H1 (cell line): ENCODE measurements at regions not wholly inside any gene's neighbourhood (a gene's known extent, or its start where the extent isn't known, plus 50 kb on each side); places are given as distances from the start of the nearest gene placed in this dataset.

Experiments
- CTCF ChIA-PET: fragments of 300-600 bp; sonication (Branson Sonifier 250); formaldehyde crosslinking; loops from one replicate; lab custom pipeline; 2021; ENCODE audit not compliant: partially characterized antibody; lab: Charles Lee
- POLR2A ChIA-PET: fragments of 300-600 bp; sonication (Branson Sonifier 250); formaldehyde crosslinking; loops from one replicate; lab custom pipeline; 2021; ENCODE audit warnings: inconsistent platforms; ENCODE audit not compliant: partially characterized antibody; lab: Charles Lee
- DNase-seq, 2 experiments: peaks; one replicate each; pipeline versions ENCODE4 v3.0.0 to v3.0.0-alpha.2; 2010 to 2022; ENCODE audit warnings: low spot score in 2 of 2, low read depth in 1 of 2, mixed read lengths in 1 of 2
- FAIRE-seq: peaks from 2 replicates; lab custom pipeline; 2011; peaks lifted over from hg19 to GRCh38; lab: Jason Lieb, UNC
- H2AFZ ChIP-seq: 2 replicates; pipeline ENCODE4 v1.8.1; 2012; ENCODE audit warnings: low read length, inconsistent platforms
- H2AK5ac ChIP-seq: 2 replicates; pipeline ENCODE4 v1.6.1; 2013; ENCODE audit warnings: low read depth, low read length
- H2BK120ac ChIP-seq: replicated peaks from 2 replicates; pipeline ENCODE3; 2013; ENCODE audit warnings: low read depth, low read length, inconsistent platforms
- H2BK12ac ChIP-seq: 2 replicates; pipeline ENCODE4 v1.6.1; 2013; ENCODE audit warnings: low read depth, low read length
- H2BK15ac ChIP-seq: 2 replicates; pipeline ENCODE4 v1.6.1; 2013; ENCODE audit warnings: low read length
- H2BK20ac ChIP-seq: 2 replicates; pipeline ENCODE4 v1.6.1; 2013; ENCODE audit warnings: low read length
- H2BK5ac ChIP-seq: 2 replicates; pipeline ENCODE4 v1.6.1; 2013; ENCODE audit warnings: low read depth, low read length
- H3K14ac ChIP-seq: 2 replicates; pipeline ENCODE4 v1.6.1; 2013; ENCODE audit warnings: inconsistent platforms; ENCODE audit not compliant: insufficient read length
- H3K18ac ChIP-seq: 2 replicates; pipeline ENCODE4 v1.6.1; 2013; ENCODE audit warnings: low read length; ENCODE audit errors: extremely low read depth
- H3K23ac ChIP-seq: 2 replicates; pipeline ENCODE4 v1.6.1; 2013; ENCODE audit warnings: inconsistent platforms; ENCODE audit not compliant: insufficient read length
- H3K23me2 ChIP-seq: 2 replicates; pipeline ENCODE4 v1.6.1; 2013; ENCODE audit warnings: low read depth, low read length
- H3K27ac ChIP-seq: 2 replicates; pipeline ENCODE4 v1.6.1; 2011; ENCODE audit warnings: low read depth, low read length, inconsistent platforms
- H3K27me3 ChIP-seq, 4 experiments: replicated peaks in 1 of 4; 1 replicate in 1 of 4; 2 replicates in 3 of 4; pipeline versions ENCODE4 v1.6.1 to v1.8.1; 2011 to 2013; ENCODE audit warnings: low read length in 3 of 4, mild to moderate bottlenecking in 3 of 4, inconsistent platforms in 2 of 4, mixed read lengths in 2 of 4, moderate library complexity in 1 of 4; ENCODE audit not compliant: control insufficient read depth in 3 of 4, insufficient read depth in 3 of 4; ENCODE audit errors: extremely low read depth in 1 of 4
- H3K36me3 ChIP-seq, 4 experiments: 2 replicates each; pipeline versions ENCODE4 v1.6.1 to v1.8.1; 2011 to 2013; ENCODE audit warnings: mild to moderate bottlenecking in 4 of 4, low read length in 3 of 4, moderate library complexity in 2 of 4, control low read depth in 1 of 4, inconsistent platforms in 1 of 4; ENCODE audit not compliant: insufficient read depth in 4 of 4, control insufficient read depth in 2 of 4
- H3K4ac ChIP-seq: replicated peaks from 2 replicates; pipeline ENCODE3; 2013; ENCODE audit warnings: low read length, low read depth, mixed read lengths, inconsistent platforms; ENCODE audit not compliant: insufficient read length
- H3K4me1 ChIP-seq, 4 experiments: replicated peaks in 1 of 4; 1 replicate in 1 of 4; 2 replicates in 3 of 4; pipeline versions ENCODE4 v1.6.1 to v1.8.1; 2011 to 2013; ENCODE audit warnings: low read length in 3 of 4, inconsistent platforms in 2 of 4, mixed read lengths in 1 of 4; ENCODE audit not compliant: insufficient read depth in 4 of 4, control insufficient read depth in 3 of 4
- H3K4me2 ChIP-seq, 2 experiments: 2 replicates each; pipeline versions ENCODE4 v1.6.1 to v1.8.1; 2011 to 2013; ENCODE audit warnings: low read depth in 2 of 2, low read length in 2 of 2, control low read depth in 1 of 2, inconsistent platforms in 1 of 2, mild to moderate bottlenecking in 1 of 2; ENCODE audit not compliant: insufficient read depth in 1 of 2
- H3K4me3 ChIP-seq, 4 experiments: fragments of 200-600, 300-600 bp in 1 of 4; sonication (generic), shearing (Covaris generic), sonication (Bioruptor Twin) in 1 of 4; 2 replicates each; pipeline versions ENCODE4 v1.5.1 to v1.8.1; 2011 to 2016; ENCODE audit warnings: low read length in 4 of 4, low read depth in 3 of 4, control low read depth in 2 of 4, inconsistent platforms in 2 of 4, mild to moderate bottlenecking in 2 of 4, mixed read lengths in 1 of 4, moderate library complexity in 1 of 4; ENCODE audit not compliant: insufficient read depth in 2 of 4; ENCODE audit errors: extremely low read depth in 1 of 4
- H3K56ac ChIP-seq: replicated peaks from 2 replicates; pipeline ENCODE3; 2013; ENCODE audit warnings: low read depth, mild to moderate bottlenecking, mixed read lengths, low read length, inconsistent platforms; ENCODE audit not compliant: insufficient read length
- H3K79me1 ChIP-seq: 2 replicates; pipeline ENCODE4 v1.6.1; 2013; ENCODE audit warnings: low read depth, low read length, control low read depth
- H3K79me2 ChIP-seq, 2 experiments: 2 replicates each; pipeline versions ENCODE4 v1.6.1 to v1.8.1; 2012 to 2013; ENCODE audit warnings: low read length in 2 of 2, mild to moderate bottlenecking in 2 of 2, inconsistent platforms in 1 of 2; ENCODE audit not compliant: insufficient read depth in 2 of 2, control insufficient read depth in 1 of 2
- H3K9ac ChIP-seq, 4 experiments: replicated peaks in 1 of 4; 1 replicate in 1 of 4; 2 replicates in 3 of 4; pipeline versions ENCODE4 v1.6.1 to v1.8.1; 2011 to 2013; ENCODE audit warnings: low read depth in 3 of 4, low read length in 3 of 4, control low read depth in 2 of 4, mild to moderate bottlenecking in 2 of 4, moderate library complexity in 2 of 4, inconsistent platforms in 1 of 4; ENCODE audit errors: extremely low read depth in 1 of 4
- H3K9me3 ChIP-seq, 2 experiments: 2 replicates each; pipeline versions ENCODE4 v1.6.1 to v1.8.1; 2012 to 2013; ENCODE audit warnings: mild to moderate bottlenecking in 2 of 2, moderate library complexity in 2 of 2, control low read depth in 1 of 2, inconsistent platforms in 1 of 2, low read depth in 1 of 2, low read length in 1 of 2, mixed read lengths in 1 of 2; ENCODE audit not compliant: insufficient read depth in 2 of 2
- H4K20me1 ChIP-seq, 2 experiments: replicated peaks in 1 of 2; 2 replicates each; pipeline versions ENCODE3 to v1.8.1; 2011 to 2013; ENCODE audit warnings: inconsistent platforms in 2 of 2, low read length in 2 of 2, mild to moderate bottlenecking in 1 of 2; ENCODE audit not compliant: insufficient read depth in 2 of 2, control insufficient read depth in 1 of 2
- H4K5ac ChIP-seq: 2 replicates; pipeline ENCODE4 v1.6.1; 2013; ENCODE audit warnings: low read length, low read depth, mixed read lengths, inconsistent platforms; ENCODE audit not compliant: insufficient read length
- H4K8ac ChIP-seq: 2 replicates; pipeline ENCODE4 v1.8.0; 2013; ENCODE audit warnings: mild to moderate bottlenecking, moderate library complexity, low read length, inconsistent platforms; ENCODE audit not compliant: insufficient read depth; ENCODE audit errors: extremely low read depth
- H4K91ac ChIP-seq: replicated peaks from 2 replicates; pipeline ENCODE3; 2013; ENCODE audit warnings: low read length, mixed read lengths, inconsistent platforms; ENCODE audit not compliant: insufficient read length
- BACH1 ChIP-seq: IDR thresholded peaks from 2 replicates; pipeline ENCODE4 v1.6.1; 2012; ENCODE audit warnings: low read length, improper control_type of control experiment
- KDM1A ChIP-seq: fragments of 200-600, 300-600 bp; sonication (generic); IDR thresholded peaks from 2 replicates; pipeline ENCODE4 v1.7.1; 2016; ENCODE audit warnings: mild to moderate bottlenecking, low read length, borderline replicate concordance
- MAFK ChIP-seq: IDR thresholded peaks from 2 replicates; pipeline ENCODE4 v1.6.1; 2012; ENCODE audit warnings: low read depth, mild to moderate bottlenecking, improper control_type of control experiment, low read length
- POLR2A ChIP-seq, 2 experiments: IDR thresholded peaks; 1 replicate in 1 of 2; 2 replicates in 1 of 2; pipeline ENCODE4 v1.6.1; 2011; ENCODE audit warnings: low read depth in 2 of 2, low read length in 2 of 2, mild to moderate bottlenecking in 2 of 2; ENCODE audit errors: control extremely low read depth in 1 of 2
- RXRA ChIP-seq: IDR thresholded peaks from 2 replicates; pipeline ENCODE4 v1.6.1; 2011; ENCODE audit warnings: low read depth, mild to moderate bottlenecking, low read length, moderate library complexity; ENCODE audit not compliant: insufficient read depth
- WGBS, 2 experiments: shearing (Covaris generic) in 1 of 2; methylation state at CpG; one replicate each; pipeline versions ENCODE4 v1.1.6 to v1.1.7; 2013 to 2015; ENCODE audit warnings: low lambda C conversion rate in 2 of 2, mixed read lengths in 2 of 2, inconsistent platforms in 1 of 2, low coverage in 1 of 2, missing lambda C conversion rate in 1 of 2; ENCODE audit not compliant: insufficient replicate concordance in 2 of 2, insufficient coverage in 1 of 2, insufficient read length in 1 of 2; ENCODE audit errors: extremely low coverage in 1 of 2, missing lambda C conversion rate in 1 of 2; 5-methylcytosine and 5-hydroxymethylcytosine counted together

- Histone ChIP-seq H3K9ac (no peak overlapping the region; a peak in 1 of 7 replicates), H4K5ac (no peak overlapping the region), H4K20me1 (no peaks in the 10 kb centered on the region), H3K14ac (no peak overlapping the region), H3K27me3 (no peaks in the 10 kb centered on the region; a peak in 1 of 7 replicates), H3K4me2 (no peak overlapping the region; a peak in 1 of 4 replicates), H2AK5ac (no peak overlapping the region), H2BK20ac (no peak overlapping the region), H3K18ac (no peak overlapping the region), H3K79me2 (no peaks in the 10 kb centered on the region), H2AFZ (peak overlapping the region; percentile 76; the same call in 1 of the 2 replicates), H3K79me1 (no peaks in the 10 kb centered on the region), H3K56ac (no peak overlapping the region), H2BK12ac (no peak overlapping the region), H4K8ac (no peak overlapping the region), H3K4ac (no peak overlapping the region), H2BK5ac (no peak overlapping the region), H3K23me2 (no peaks in the 10 kb centered on the region), H2BK120ac (no peak overlapping the region), H3K27ac (no peak overlapping the region), H3K4me1 (peaks cover 2 to 9% (median 4%) of the 10 kb centered on the region in 4 experiments; a peak in 4 of 7 replicates), H3K9me3 (peaks cover 0 to 3% of the 10 kb centered on the region in 2 experiments; a peak in 1 of 4 replicates), H3K36me3 (no peaks in the 10 kb centered on the region), H3K4me3 (no peak overlapping the region), H3K23ac (no peak overlapping the region), H4K91ac (no peak overlapping the region), H2BK15ac (no peak overlapping the region)
- POLR2A ChIA-PET: no interaction called here
- FAIRE-seq (peak; percentile 32), DNase-seq (no peak)
- CTCF ChIA-PET: interaction anchor here (0.8 to 2.3 kb wide), 5 partner anchors 29 to 293 kb away, joined by 3 to 8 read pairs (median 6); no protein-coding TSS in a partner anchor
- 87% methylated on average over 7 of the region's 7 CpGs; no CpG with 5 or more reads in 1 of the 2 experiments for WGBS, 2 experiments
- no peak for TF ChIP-seq RXRA
- TF ChIP-seq BACH1: peak; percentile 63
- no peak for TF ChIP-seq KDM1A
- peak; percentile 63; the same call in 1 of the 2 replicates for TF ChIP-seq MAFK
- no peak for TF ChIP-seq POLR2A (IDR thresholded peaks at IDR 0.05; ENCODE audit: control extremely low read depth in 1 of 2, low read depth in 2 of 2, low read length in 2 of 2)
Observed at GRCh38 chr12:13505636-13506035, 309.1 kb downstream of the EMP1 start.
